GM19468 (cell line): ENCODE measurements at regions not wholly inside any gene's neighbourhood (a gene's known extent, or its start where the extent isn't known, plus 50 kb on each side); places are given as distances from the start of the nearest gene placed in this dataset.

Source experiments
- ATAC-seq: cut with Tn5 transposase; IDR thresholded peaks from one replicate; pipeline ENCODE4 v1.9.1; 2021; ENCODE audit warnings: mild to moderate bottlenecking, moderate library complexity, moderate number of reproducible peaks; ENCODE audit not compliant: unreplicated experiment; ENCODE audit errors: extremely low read depth

- ATAC-seq = no peak
Observed at GRCh38 chr20:50242548-50242862, 51.9 kb downstream of the CEBPB start.

DNA sequence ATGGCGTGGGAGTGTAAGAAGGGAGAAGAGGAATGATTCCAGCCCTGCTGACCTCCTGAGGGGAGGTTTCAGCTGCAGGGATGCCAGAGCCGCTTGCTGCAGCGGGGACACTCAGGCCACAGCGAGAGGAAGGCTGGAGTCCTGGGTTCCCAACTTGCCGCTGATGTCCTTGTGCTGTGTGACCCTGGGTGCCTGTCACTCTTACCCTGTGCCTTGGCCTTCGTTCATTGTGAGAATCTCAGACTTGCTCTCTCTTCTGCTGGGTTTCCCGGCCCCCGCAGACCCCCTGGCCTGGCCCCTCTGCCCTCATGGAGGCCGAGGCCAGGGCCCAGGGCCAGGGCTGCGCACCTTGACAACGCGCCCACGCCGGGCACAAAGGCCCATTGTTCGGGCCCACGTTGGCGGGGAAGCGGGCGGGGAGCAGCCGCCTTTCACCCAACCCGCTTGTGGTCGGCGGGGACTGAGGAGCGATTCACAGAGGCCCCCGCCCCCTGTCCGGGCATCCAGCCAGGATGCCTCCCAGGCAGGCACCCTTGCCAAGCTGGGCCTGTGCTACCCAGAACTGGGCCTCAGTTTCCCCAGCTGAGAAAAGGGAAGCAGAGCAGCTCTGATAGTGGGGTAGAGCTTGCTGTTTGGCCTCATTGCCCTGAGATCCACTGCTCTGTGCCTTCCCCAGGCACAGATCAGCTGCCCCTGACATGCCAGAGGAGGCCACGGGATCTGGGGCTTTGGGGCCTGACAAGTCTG lies 52.4 kb downstream of the CEBPB start:
- ATAC-seq = no peak

DNA sequence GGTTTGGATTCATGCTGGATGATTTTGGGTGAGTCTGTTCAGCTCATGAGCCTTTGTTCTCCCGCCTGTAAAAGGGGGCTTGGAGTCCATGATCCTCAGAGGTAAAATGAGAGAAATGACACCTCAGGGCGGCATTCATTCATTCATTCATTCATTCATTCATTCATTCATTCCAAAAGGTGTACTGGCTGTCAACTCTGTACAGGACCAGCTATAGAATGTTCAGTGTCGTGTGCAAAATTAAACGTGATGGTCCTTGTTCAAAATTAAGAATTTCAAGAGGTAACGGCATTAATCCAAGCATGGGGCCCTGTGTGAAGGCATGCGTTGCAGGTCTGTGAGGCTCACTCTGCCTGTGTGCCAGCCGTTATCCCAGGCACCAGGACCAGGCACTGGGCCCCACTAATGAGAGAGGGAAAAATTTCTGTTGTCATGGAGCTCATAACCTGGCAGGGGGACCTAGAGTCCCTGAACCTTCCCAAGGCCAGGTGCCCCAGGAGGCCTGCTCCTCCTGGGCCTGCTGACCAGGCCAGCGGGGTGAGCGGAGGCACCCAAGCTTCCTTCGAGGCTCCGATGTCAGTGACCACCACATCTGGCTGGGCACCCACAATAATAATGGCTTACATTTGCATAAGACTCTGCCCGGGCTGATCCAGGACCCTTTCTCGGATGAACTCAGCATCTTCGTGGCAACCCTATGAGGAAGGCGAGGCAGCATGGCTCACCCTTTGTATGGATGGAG lies 53.2 kb downstream of the CEBPB start:
- ATAC-seq = no peak

- ATAC-seq = no peak
Observed at GRCh38 chr20:50244352-50245149, 53.9 kb downstream of the CEBPB start.

GRCh38 chr20:50245498-50246366 lies 55.1 kb downstream of the CEBPB start:
- ATAC-seq = no peak

DNA sequence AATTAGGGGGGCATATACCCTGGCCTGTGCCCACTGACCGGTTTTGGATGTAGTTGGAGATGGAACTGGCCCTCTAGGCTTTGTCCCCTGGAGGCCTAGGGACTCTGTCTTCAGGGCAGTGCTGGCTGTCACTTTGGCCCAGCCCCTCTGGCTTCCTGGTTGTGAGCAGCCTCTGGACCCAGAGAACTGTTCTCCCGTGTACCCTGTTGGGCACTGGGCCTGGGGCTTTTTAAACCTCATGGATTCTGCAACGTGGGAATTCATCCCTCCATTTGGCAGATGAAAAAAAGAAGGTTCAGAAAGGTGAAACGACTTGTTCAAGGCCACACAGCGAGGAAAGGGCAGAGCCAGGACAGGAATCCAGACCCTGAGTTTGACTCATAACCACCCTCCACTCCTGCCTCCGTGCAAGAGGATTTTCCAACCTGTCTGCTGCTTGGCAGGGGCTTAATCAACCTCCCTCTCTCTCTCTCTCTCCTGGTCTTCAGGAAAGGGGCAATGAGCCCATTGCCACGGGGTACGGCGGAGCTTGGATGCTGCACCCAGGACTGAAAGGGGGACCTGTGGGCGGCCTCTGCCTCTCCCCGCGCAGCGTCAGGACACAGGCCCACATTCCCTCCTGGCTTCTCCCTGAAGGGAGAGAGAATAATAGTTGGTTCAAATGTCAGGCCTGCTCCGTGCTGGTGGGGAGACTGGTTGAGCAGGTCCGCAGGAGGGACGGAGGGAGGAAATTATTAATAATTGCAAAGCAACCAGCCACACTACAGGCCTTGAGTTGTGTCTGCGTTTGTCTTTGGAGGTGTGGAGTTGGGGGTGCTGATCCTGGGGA lies 56.0 kb downstream of the CEBPB start:
- ATAC-seq = no peak

GRCh38 chr20:50247196-50248094 lies 56.8 kb downstream of the CEBPB start:
- no peak for ATAC-seq

- ATAC-seq = no peak
Observed at GRCh38 chr20:50248104-50248641, 57.5 kb downstream of the CEBPB start.

DNA sequence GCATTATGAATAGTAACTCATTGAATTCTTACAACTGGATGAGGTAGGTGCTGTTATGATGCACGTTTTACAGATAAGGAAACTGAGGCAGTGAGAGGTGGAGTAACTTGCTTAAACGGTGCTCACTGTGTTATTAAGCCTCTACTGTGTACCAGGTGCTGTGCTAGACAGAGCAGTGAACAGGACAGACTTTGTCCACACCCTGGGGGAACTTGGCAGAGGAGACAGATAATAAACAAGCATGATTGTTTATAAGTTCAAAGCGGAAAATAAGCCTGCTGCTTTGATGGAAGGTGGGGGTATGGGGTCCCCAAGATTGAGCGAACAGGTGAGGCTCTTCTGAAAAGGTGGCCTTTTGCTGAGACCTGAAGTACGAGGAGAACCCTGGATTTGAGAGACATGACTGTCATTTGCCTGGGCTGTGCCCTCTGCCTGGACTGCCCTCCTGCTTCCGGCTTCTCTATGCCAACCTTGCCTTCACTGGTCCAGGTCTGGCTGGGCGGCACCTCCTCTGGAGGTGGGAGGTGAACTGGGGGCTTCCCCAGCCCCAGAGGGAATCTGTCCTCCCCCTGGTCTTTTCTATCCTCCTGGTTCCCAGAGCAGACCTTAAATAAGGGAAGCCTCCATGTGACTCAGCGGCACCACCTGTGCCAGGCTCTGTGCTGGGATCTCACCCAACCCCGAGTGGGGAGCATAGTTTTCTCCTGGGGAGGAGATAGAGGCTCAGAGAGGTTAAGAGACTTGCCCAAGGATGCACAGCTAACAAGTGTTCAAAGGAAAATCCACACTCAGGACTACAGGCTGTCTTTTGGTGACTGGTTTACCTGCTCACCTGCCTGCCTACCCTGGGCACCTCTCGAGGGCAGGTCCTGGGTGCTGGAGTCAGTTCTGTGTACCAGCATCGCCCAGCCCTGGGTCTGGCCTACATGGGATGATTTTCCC lies 59.1 kb downstream of the CEBPB start:
- ATAC-seq = no peak

GRCh38 chr20:50250679-50251382 lies 60.2 kb downstream of the CEBPB start:
- ATAC-seq = no peak

DNA sequence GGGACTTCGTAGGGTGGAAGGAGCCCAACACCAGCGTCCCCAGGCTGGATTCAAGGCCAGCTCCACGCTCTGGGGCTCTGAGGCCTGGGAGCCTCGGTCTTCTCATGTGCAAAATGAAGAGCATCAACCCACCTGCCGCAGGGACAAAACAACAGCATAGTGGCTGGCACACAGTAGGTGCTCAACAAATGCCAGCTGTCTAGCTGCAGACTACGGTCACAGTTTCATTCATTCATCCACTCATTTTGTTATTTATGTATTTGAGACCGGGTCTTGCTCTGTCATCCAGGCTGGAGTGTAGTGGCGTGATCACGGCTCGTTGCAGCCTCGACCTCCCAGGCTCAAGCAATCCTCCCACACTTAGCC lies 60.7 kb downstream of the CEBPB start:
- no peak for ATAC-seq

DNA sequence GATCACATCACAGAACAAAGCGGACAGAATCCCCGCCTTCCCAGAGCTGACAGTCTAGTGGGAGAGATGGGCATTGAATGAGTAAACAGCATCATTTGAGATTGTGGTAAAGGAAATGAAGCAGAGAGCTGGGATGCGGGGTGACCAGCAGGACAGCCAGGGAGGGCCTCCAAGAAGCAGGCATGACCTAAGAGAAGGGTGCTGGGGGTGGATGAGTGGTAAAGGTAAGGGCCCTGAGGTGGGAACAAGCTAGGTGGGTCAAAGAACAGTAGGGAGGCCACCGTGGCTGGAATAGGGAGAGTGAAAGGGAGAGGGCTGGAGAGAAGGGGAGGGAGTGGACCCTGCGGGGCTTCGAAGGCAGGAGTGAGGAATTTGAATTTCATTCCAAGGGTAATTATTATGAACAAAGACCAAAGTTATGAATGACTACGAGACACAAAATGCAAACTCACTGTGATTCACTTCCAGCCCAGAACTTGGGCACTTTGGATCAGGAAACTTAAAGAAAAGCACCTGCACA lies 61.4 kb downstream of the CEBPB start:
- ATAC-seq = no peak

- no peak for ATAC-seq
Observed at GRCh38 chr20:50252701-50253100, 62.1 kb downstream of the CEBPB start.

- no peak for ATAC-seq
Observed at GRCh38 chr20:50253101-50253500, 62.5 kb downstream of the CEBPB start.

DNA sequence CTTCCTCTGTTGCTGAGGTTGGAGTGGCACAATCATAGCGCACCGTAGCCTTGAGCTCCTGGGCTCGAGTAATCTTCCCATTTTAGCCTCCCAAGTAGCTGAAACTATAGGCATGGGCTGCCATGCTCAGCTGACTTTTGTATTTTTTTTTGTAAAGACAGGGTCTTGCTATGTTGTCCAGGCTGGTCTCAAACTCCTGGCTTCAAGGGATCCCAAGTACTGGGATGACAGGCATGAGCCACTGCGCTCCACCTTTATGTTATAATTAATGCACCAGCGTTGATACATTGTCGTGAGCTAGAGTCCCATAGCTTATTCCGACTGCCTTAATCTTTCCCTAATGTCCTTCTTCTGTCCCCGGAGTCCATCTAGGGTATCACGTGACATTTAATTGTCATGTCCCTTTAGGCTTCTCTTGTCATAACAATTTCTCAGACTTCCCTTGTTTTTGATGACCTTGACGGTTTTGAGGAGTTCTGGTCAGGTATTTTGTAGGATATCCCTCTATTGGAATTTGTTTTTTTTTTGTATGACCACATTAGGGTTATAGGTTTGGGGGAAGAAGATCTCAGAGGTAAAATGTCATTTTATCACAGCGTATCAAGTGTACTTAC lies 63.9 kb downstream of the CEBPB start:
- ATAC-seq = no peak

DNA sequence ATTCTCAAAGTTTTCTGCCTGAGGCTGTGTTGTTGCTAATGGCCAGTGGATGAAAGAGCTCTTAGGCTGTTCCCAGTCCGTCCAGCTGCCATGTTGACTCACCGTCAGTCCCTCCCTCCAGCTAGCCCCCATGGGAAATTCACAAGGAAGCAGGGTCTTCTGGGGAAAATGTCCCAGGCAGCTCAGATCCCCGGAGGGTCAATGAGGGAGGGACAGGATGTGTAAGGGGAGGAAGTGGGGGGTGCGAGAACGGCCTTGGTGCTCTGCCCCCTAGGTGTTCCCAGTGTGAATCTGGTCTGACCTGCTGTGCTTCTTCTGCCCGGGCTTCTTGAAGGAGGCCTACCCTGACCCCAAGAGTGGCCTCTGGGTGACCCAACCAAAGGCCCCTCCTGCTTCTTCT lies 65.9 kb downstream of the CEBPB start:
- ATAC-seq = no peak
